ENCODE measurements at regions not wholly inside any gene's neighbourhood (a gene's known extent, or its start where the extent isn't known, plus 50 kb on each side); places are given as distances from the start of the nearest gene placed in this dataset.
"Not testable (repeated sequence)": the region's sequence is repeated elsewhere in the genome, so short reads cannot be mapped to it uniquely, and the experiment has no call there.

DNA sequence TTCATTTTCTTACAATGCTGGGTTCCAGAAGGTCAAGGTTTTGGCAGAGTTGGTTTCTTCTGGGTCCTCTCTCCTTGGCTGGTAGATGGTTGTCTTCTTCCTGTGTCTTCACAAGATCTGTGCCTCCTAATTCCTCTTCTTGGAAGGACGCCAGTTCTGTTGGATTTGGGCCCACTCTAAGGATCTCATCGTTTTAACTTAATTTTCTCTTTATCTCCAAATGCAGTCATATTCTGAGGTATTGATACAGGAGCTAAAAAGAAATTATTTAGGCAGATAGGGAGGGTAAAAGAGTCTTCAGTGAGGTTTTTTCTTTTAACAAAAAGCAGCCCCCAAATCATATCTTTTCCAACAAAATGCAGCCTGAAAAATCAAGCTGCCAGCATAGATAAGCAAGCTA is 998.4 kb downstream of the SOCS6 start:
- FAIRE-seq, result no peak

GRCh38 chr18:71252351-71252865 is 963.6 kb downstream of the SOCS6 start:
- DNase-seq (ENCODE audit: low spot score) (no peak), FAIRE-seq (no peak)

More for the DNA sequence above, 998.4 kb downstream of the SOCS6 start:
- DNase-seq (ENCODE audit: low spot score), result no peak

GRCh38 chr18:71250191-71250590 is 961.3 kb downstream of the SOCS6 start:
- DNase-seq (ENCODE audit: low spot score), result no peak
- FAIRE-seq, result no peak

- no peak for DNase-seq (ENCODE audit: low spot score)
- no peak for FAIRE-seq
Measured at GRCh38 chr18:71249791-71250190, 960.9 kb downstream of the SOCS6 start.

DNA sequence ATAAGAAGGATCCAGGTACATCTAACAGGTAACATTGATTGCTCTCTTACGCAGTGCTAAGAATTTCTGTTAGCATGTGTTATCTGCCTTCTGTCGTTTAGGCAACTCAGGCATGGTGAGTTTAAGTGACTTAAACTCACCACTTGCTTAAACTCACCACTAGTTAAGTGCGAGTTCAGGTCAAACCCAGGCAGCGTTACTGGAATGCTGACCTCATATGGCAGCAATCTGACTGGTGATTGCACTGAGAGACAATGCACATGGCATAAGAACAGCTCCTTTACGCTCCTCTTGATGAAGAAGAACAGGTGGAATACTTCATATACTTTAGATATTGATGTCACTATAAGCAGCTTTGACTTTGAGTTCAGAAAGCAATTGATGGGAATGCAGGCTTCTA is 954.1 kb downstream of the SOCS6 start:
- no peak for FAIRE-seq

DNA sequence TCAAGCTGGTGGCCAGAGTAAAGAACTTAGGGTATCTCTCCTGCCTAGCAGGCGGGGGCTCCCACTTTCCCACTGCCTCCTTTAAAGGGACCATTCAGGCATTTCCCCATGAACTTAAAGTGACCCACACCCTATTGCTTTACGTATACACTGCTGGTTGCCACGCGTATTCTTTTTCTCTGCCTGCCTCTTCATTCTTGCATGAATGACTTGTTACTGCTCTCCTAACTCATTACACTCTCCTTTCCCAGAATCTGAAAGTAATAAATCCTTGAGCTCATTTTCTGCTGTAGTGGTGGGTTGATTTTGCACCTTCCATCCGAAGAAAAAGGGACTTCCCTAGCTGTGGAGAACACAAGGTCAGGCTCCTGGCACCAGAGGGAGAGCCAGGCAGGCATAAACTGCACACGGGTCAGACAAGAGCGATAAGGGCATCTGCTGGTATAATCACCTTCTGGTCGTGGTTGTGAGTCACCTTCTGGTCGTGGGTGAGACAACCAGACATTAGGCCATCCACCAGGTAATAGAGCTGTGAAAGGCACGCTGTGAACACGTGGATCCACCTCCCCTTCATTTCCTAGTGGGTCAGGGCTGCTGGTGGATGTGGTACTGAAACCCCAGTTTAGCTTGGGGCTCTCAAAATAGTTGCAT is 950.3 kb downstream of the SOCS6 start:
- no peak for FAIRE-seq
- DNase-seq (ENCODE audit: low spot score), result no peak

More for the DNA sequence above, 954.1 kb downstream of the SOCS6 start:
- no peak for DNase-seq (ENCODE audit: low spot score)

GRCh38 chr18:71237641-71238040 is 948.8 kb downstream of the SOCS6 start:
- FAIRE-seq, result no peak
- DNase-seq (ENCODE audit: low spot score), result no peak

- no peak for FAIRE-seq
Measured at GRCh38 chr18:71233177-71233576, 944.3 kb downstream of the SOCS6 start.

DNA sequence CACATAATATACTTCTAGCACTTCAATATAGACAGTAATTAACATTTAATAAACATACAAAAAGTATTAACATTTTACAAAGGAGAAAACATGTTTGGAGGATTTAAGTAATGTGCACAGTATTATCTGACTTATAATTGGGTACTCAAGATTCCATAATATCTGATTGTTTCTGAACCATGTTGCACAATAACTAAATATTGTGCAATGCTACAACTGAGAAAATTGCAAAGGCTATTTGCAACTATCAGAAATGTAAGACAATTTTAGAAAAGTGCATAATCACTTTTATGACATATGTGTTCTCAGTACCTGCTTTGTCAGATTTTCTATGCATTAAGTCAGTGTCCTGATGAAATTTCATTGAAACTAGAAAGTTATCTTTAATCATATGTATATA is 934.6 kb downstream of the SOCS6 start:
- DNase-seq (ENCODE audit: low spot score) (no peak), FAIRE-seq (no peak)

More at GRCh38 chr18:71233177-71233576, 944.3 kb downstream of the SOCS6 start:
- DNase-seq (ENCODE audit: low spot score), result no peak

GRCh38 chr18:71221405-71221804 is 932.6 kb downstream of the SOCS6 start:
- DNase-seq (ENCODE audit: low spot score) (no peak), FAIRE-seq (no peak)

DNA sequence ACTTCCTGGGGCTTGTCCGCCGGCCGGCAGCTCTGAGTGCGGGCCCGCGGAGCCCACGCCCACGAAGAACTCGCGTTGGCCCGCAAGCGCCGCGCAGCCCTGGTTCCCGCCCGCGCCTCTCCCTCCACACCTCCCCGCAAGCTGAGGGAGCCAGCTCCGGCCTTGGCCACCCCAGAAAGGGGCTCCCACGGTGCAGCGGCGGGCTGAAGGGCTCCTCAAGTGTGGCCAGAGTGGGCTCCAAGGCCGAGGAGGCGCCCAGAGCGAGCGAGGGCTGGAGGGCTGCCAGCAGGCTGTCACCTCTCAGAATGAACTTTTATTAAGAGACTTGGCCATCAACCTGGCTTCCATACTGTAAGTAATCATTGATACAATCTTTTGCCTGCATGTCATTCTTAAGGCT is 923.9 kb downstream of the SOCS6 start:
- not testable (repeated sequence) for FAIRE-seq; DNase-seq (ENCODE audit: low spot score)

GRCh38 chr18:71212222-71212621 is 923.4 kb downstream of the SOCS6 start:
- no peak for FAIRE-seq
- no peak for DNase-seq (ENCODE audit: low spot score)

GRCh38 chr18:71209944-71210343 is 921.1 kb downstream of the SOCS6 start:
- DNase-seq (ENCODE audit: low spot score) (no peak), FAIRE-seq (no peak)

- FAIRE-seq (no peak), DNase-seq (ENCODE audit: low spot score) (no peak)
Measured at GRCh38 chr18:71194438-71194837, 905.6 kb downstream of the SOCS6 start.

DNA sequence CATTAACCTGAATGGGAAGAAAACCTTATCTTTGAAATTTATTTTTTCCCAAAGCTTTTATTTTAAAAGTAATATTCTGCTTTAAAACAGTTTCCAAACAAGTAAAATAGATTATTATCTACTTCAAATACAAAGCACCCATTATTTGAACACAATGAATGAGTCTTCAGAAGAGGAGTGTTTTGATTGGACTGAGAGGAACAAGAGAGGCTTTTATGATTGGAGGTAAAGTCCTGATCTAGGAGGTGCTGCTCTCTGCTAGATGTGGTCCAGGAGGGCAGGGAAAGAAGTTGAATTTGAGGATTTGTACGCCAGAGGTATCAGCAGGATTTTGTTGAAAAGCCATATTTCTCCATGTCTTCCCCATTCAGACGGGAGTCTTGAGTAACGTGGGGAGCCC is 900.7 kb downstream of the SOCS6 start:
- DNase-seq (ENCODE audit: low spot score), result no peak
- no peak for FAIRE-seq

GRCh38 chr18:71168557-71169145 is 879.8 kb downstream of the SOCS6 start:
- no peak for FAIRE-seq
- no peak for DNase-seq (ENCODE audit: low spot score)

DNA sequence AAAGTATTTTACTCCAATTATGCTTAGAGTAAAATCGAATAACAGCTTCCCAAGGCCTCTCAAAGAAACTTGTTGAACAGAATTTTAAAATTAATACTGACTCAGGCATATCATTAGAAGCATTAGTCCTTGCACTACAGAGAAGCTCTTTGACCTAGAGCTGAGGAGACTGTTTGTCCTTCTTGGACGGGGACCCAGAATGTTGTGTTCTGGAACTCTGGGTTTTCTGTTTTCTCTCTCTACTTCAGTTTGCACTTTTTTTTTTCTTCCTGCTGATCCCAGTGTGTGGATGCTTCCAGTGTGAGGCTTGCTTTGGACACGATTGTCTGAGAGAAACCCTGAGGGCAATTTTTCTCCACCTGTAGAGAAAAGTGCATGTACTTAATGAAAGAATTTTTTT is 847.6 kb downstream of the SOCS6 start:
- FAIRE-seq (no peak), DNase-seq (ENCODE audit: low spot score) (no peak)

DNA sequence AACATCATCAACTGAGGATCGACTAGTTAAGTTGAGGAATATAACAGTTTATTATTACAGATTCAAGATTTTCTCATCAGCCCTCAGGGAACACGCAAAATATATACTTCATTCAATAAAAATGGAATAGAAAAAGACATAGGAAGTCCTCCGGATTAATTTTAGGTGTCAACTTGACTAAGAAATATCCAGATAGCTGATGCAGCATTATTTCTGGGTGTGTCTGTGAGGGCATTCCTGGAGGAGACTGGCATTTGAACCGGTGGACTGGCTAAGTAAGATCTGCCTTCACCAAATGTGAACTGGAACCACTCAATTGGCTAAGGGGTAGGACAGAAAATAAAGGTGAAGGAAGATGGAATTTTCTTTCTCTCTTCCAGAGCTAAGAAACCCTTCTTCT is 845.3 kb downstream of the SOCS6 start:
- DNase-seq (ENCODE audit: low spot score) (no peak), FAIRE-seq (no peak)

GRCh38 chr18:71131918-71132317 is 843.1 kb downstream of the SOCS6 start:
- DNase-seq (ENCODE audit: low spot score), result no peak
- FAIRE-seq, result no peak

DNA sequence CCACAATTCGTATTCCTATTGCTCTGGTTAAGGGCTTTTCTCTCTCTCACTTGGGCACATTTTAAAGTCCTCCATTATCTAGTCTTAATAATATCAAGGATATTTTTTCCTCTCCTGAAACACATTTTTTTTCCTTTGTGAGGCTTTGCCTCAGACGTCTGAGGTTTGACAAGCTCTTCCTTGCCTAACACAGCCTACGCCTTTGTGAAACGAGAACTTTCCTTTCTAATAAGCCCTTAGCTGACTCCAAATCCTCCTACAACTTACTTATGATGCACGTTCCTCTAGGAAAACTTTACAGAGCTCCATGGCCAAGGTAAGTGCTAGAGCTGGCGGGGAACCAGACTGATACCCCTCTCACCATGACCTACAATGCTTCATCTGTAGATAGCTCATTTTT is 841.5 kb downstream of the SOCS6 start:
- DNase-seq (ENCODE audit: low spot score), result no peak
- no peak for FAIRE-seq

DNA sequence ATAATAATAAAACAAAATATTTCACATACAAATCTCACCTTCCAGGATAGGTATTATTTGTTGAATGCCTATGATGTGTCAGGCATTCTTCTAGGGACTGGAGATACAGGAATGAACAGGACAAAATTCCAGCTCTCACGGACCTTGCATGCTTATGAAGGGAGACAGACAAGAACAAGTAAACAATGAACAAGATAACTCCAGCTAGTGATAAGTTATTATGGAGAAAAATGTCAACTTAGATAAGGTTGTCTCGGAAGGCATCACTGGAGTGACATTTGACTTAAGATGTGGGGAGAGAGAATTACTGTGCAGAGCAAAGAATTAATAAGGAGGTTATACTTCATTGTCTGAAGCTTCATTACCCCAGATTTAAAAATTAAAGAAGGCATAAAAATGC is 836.7 kb downstream of the SOCS6 start:
- DNase-seq (ENCODE audit: low spot score) (no peak), FAIRE-seq (no peak)

DNA sequence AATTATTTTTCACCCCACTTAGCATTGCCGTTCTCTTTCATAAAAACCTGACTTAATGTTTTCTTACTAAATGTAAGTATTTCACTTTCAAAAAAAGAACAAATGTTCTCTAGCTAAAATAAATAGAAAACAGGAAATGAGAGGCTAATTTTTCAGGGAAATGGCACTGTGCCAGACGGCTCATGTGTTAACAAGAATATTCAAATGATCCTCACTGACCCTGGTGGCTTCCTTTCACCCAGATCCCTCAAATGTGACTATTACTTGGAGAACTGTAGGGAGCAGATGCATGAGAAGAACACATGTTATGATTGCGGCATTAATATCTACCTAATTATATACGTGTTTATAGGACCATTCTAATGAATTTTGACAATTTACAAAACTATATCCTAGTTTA is 827.7 kb downstream of the SOCS6 start:
- FAIRE-seq (no peak), DNase-seq (ENCODE audit: low spot score) (no peak)

DNA sequence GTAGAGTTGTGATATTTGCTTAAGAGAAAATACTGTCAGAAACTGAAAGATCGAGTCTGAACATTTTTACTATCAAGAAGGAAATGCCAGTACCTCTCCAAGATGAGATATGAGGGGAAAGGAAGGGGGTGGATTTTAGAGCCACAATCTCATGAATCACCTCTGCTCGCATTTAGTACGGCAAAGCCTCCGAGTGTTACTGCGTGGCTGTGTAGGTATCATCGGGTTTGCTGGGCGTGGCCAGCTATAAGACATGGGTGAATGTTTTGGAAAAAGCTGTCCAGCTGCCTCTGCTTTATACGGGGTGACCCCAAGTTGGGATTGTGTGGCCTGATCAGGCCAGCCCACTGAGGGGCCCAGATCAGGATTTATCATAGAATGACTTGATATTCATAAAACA is 826.4 kb downstream of the SOCS6 start:
- no peak for FAIRE-seq
- no peak for DNase-seq (ENCODE audit: low spot score)
